HCT116 (cell line): ENCODE measurements at regions not wholly inside any gene's neighbourhood (a gene's known extent, or its start where the extent isn't known, plus 50 kb on each side); places are given as distances from the start of the nearest gene placed in this dataset.

ENCODE experiments used
- ATAC-seq: fragments of 200-7000 bp; cut with Tn5 transposase; 2 replicates; pipeline ENCODE4 v1.9.1; 2020; ENCODE audit warnings: mild to moderate bottlenecking, moderate library complexity
- BruUV-seq: library from RNA; stranded (reverse); fragments of 400-500 nt; replicated peaks from 2 replicates; lab custom pipeline; 2021; lab: Mats Ljungman, UMichigan
- CTCF ChIA-PET: fragments of 300-600 bp; sonication (Branson Sonifier 250); formaldehyde crosslinking; loops from one replicate; lab custom pipeline; 2021; ENCODE audit warnings: antibody characterized with exemption; lab: Charles Lee
- POLR2A ChIA-PET: fragments of 300-600, 350-600 bp; sonication (Branson Sonifier 250); formaldehyde crosslinking; loops from one replicate; lab custom pipeline; 2021; ENCODE audit warnings: antibody characterized with exemption; lab: Charles Lee
- RAD21 ChIA-PET, 2 experiments: fragments of 300-600 bp; sonication (Branson Sonifier 250); formaldehyde crosslinking; loops; one replicate each; lab custom pipeline; 2023; ENCODE audit warnings: low total read pairs in 2 of 2; ENCODE audit not compliant: uncharacterized antibody in 2 of 2, unreplicated experiment in 2 of 2, low non-redundant PET in 1 of 2; lab: Charles Lee
- DNase-seq: peaks from one replicate; pipeline ENCODE4 v3.0.0-alpha.2; 2010; ENCODE audit warnings: low read depth, low spot score
- H2AFZ ChIP-seq: fragments of 200-600 bp; shearing (Covaris generic), sonication (generic); 2 replicates; pipeline ENCODE4 v1.6.1; 2017; ENCODE audit warnings: low read depth, mixed run types, mixed read lengths, antibody characterized with exemption, low read length; ENCODE audit not compliant: poor library complexity, severe bottlenecking
- H3K27ac ChIP-seq: 2 replicates; pipeline ENCODE4 v1.5.1; 2012; ENCODE audit warnings: low read depth, low read length
- H3K27me3 ChIP-seq: fragments of 200-600 bp; sonication (generic); 2 replicates; pipeline ENCODE4 v1.6.1; 2016; ENCODE audit warnings: mixed run types, low read length, mixed read lengths; ENCODE audit not compliant: insufficient read depth
- H3K36me3 ChIP-seq, 2 experiments: fragments of 200-500 bp in 1 of 2; fragments of 200-600 bp in 1 of 2; sonication (Bioruptor generic) in 1 of 2; sonication (generic) in 1 of 2; 2 replicates each; pipeline versions ENCODE4 v1.5.1 to v1.6.1; 2014 to 2016; ENCODE audit warnings: low read length in 2 of 2, inconsistent platforms in 1 of 2, mixed read lengths in 1 of 2, mixed run types in 1 of 2; ENCODE audit not compliant: insufficient read depth in 2 of 2, control insufficient read depth in 1 of 2
- H3K4me1 ChIP-seq, 2 experiments: fragments of 200-600 bp in 1 of 2; sonication (generic) in 1 of 2; 2 replicates each; pipeline versions ENCODE4 v1.5.1 to v1.6.1; 2012 to 2017; ENCODE audit warnings: low read length in 2 of 2, inconsistent platforms in 1 of 2, mild to moderate bottlenecking in 1 of 2, mixed read lengths in 1 of 2, mixed run types in 1 of 2, moderate library complexity in 1 of 2; ENCODE audit not compliant: insufficient read depth in 2 of 2, control insufficient read depth in 1 of 2
- H3K4me2 ChIP-seq: fragments of 200-600 bp; sonication (generic); 2 replicates; pipeline ENCODE4 v1.6.1; 2017; ENCODE audit warnings: mixed run types, low read length, mixed read lengths
- H3K4me3 ChIP-seq, 2 experiments: fragments of 200-600 bp in 1 of 2; sonication (generic) in 1 of 2; replicated peaks in 1 of 2; 2 replicates each; pipeline ENCODE4 v1.5.1; 2011 to 2016; ENCODE audit warnings: low read length in 2 of 2, control low read depth in 1 of 2, low read depth in 1 of 2, mild to moderate bottlenecking in 1 of 2, mixed read lengths in 1 of 2, mixed run types in 1 of 2
- H3K79me2 ChIP-seq: fragments of 200-600 bp; sonication (generic); 2 replicates; pipeline ENCODE4 v1.6.1; 2017; ENCODE audit warnings: mild to moderate bottlenecking, mixed run types, low read length, moderate library complexity, mixed read lengths; ENCODE audit not compliant: insufficient read depth
- H3K9ac ChIP-seq: fragments of 200-600 bp; sonication (generic); 2 replicates; pipeline ENCODE4 v1.6.1; 2016; ENCODE audit warnings: low read length, mixed read lengths
- H3K9me2 ChIP-seq: fragments of 200-600 bp; sonication (generic), shearing (Covaris generic); 2 replicates; pipeline ENCODE4 v1.6.1; 2017; ENCODE audit warnings: mixed run types, mild to moderate bottlenecking, moderate library complexity; ENCODE audit not compliant: insufficient read depth
- H3K9me3 ChIP-seq, 2 experiments: fragments of 200-500 bp in 1 of 2; fragments of 200-600 bp in 1 of 2; sonication (Bioruptor generic) in 1 of 2; sonication (generic) in 1 of 2; 2 replicates each; pipeline ENCODE4 v1.6.1; 2014 to 2017; ENCODE audit warnings: low read length in 2 of 2, mixed read lengths in 2 of 2, inconsistent platforms in 1 of 2, low read depth in 1 of 2, mild to moderate bottlenecking in 1 of 2, mixed run types in 1 of 2, moderate library complexity in 1 of 2; ENCODE audit not compliant: control insufficient read depth in 1 of 2, insufficient read depth in 1 of 2
- H4K20me1 ChIP-seq: fragments of 200-600 bp; sonication (generic), shearing (Covaris generic); 2 replicates; pipeline ENCODE4 v1.6.1; 2017; ENCODE audit warnings: mixed run types, mild to moderate bottlenecking, moderate library complexity; ENCODE audit not compliant: insufficient read depth
- ATF3 ChIP-seq: IDR thresholded peaks from 2 replicates; pipeline ENCODE4 v1.6.1; 2012
- CBX3 ChIP-seq: IDR thresholded peaks from 2 replicates; pipeline ENCODE4 v1.6.1; 2012; ENCODE audit warnings: low read depth
- ELF1 ChIP-seq: IDR thresholded peaks from 2 replicates; pipeline ENCODE4 v1.6.1; 2012; ENCODE audit warnings: low read depth, borderline replicate concordance
- EZH2 ChIP-seq: fragments of 200-600 bp; sonication (generic); IDR thresholded peaks from 2 replicates; pipeline ENCODE4 v1.6.1; 2017; ENCODE audit warnings: antibody characterized with exemption, mixed run types
- EZH2phosphoT487 ChIP-seq: fragments of 200-600 bp; IDR thresholded peaks from 2 replicates; pipeline ENCODE4 v1.6.1; 2018; ENCODE audit warnings: antibody characterized with exemption, borderline replicate concordance
- FOSL1 ChIP-seq: IDR thresholded peaks from 2 replicates; pipeline ENCODE4 v1.6.1; 2012; ENCODE audit warnings: low read depth
- POLR2A ChIP-seq: IDR thresholded peaks from 2 replicates; pipeline ENCODE4 v1.7.0; 2011; ENCODE audit warnings: borderline replicate concordance; ENCODE audit not compliant: insufficient read depth, insufficient read length; ENCODE audit errors: extremely low read depth
- POLR2AphosphoS5 ChIP-seq: IDR thresholded peaks from 2 replicates; pipeline ENCODE4 v1.6.1; 2011; ENCODE audit warnings: mild to moderate bottlenecking, low read depth, low read length, moderate library complexity
- REST ChIP-seq: IDR thresholded peaks from 2 replicates; pipeline ENCODE4 v1.6.1; 2012; ENCODE audit warnings: low read depth
- SIN3A ChIP-seq: IDR thresholded peaks from 2 replicates; pipeline ENCODE4 v1.6.1; 2012; ENCODE audit warnings: low read depth
- SP1 ChIP-seq: IDR thresholded peaks from 2 replicates; pipeline ENCODE4 v1.6.1; 2012; ENCODE audit warnings: low read depth
- SRF ChIP-seq: IDR thresholded peaks from 2 replicates; pipeline ENCODE4 v1.6.1; 2012; ENCODE audit warnings: low read depth
- YY1 ChIP-seq: IDR thresholded peaks from 2 replicates; pipeline ENCODE4 v1.6.1; 2011; ENCODE audit warnings: low read length, low read depth, moderate library complexity, mild to moderate bottlenecking; ENCODE audit not compliant: insufficient replicate concordance; ENCODE audit errors: extremely low read depth
- intact Hi-C: fragments of 100-400 bp; cut with micrococcal nuclease; formaldehyde crosslinking; loops from 2 replicates; pipeline ENCODE4 v1.10.0; 2022

GRCh38 chr4:111775556-111776297, 369.5 kb upstream of the FAM241A start:
- intact Hi-C loops, result no loop called here
- Histone ChIP-seq H3K27ac (no peak overlapping the region), H3K4me1 (peaks cover 0 to 11% of the 10 kb centered on the region in 2 experiments; a peak in 2 of 4 replicates), H3K4me2 (no peak overlapping the region), H3K4me3 (no peak overlapping the region), H3K9me2 (no peaks in the 10 kb centered on the region), H3K27me3 (no peaks in the 10 kb centered on the region), H3K9me3 (no peaks in the 10 kb centered on the region), H4K20me1 (no peaks in the 10 kb centered on the region), H3K36me3 (no peaks in the 10 kb centered on the region), H3K9ac (no peak overlapping the region), H3K79me2 (no peaks in the 10 kb centered on the region), H2AFZ (peak overlapping the region; percentile 54)
- ChIA-PET CTCF (no interaction called here), RAD21 (no interaction called here), POLR2A (no interaction called here)
- ATAC-seq, result no peak
- BruUV-seq, result no TSS peak
- DNase-seq, result no peak
- TF ChIP-seq REST (no peak), ATF3 (no peak), SIN3A (no peak), EZH2 (no peak), EZH2phosphoT487 (no peak), SP1 (no peak), ELF1 (no peak), CBX3 (no peak), YY1 (no peak), FOSL1 (no peak), POLR2A (no peak), SRF (no peak), POLR2AphosphoS5 (no peak)
